ENCODE measurements at regions not wholly inside any gene's neighbourhood (a gene's known extent, or its start where the extent isn't known, plus 50 kb on each side); places are given as distances from the start of the nearest gene placed in this dataset.

GRCh38 chr7:25633426-25634036, 405.2 kb upstream of the NPVF start:
- intact Hi-C loops (cut with DNase I): no loop called here
- Histone ChIP-seq H3K27me3 (no peaks in the 10 kb centered on the region), H3K9me3 (no peaks in the 10 kb centered on the region), H3K4me3 (no peak overlapping the region), H3K4me1 (no peaks in the 10 kb centered on the region), H3K27ac (no peak overlapping the region), H3K36me3 (no peaks in the 10 kb centered on the region)
- DNase-seq (no peak), ATAC-seq (no peak)
- no peak for TF ChIP-seq CTCF (IDR thresholded peaks at IDR 0.05)

GRCh38 chr7:25636168-25636567, 407.9 kb upstream of the NPVF start:
- Histone ChIP-seq H3K36me3 (no peaks in the 10 kb centered on the region), H3K9me3 (no peaks in the 10 kb centered on the region), H3K4me1 (no peaks in the 10 kb centered on the region), H3K4me3 (no peak overlapping the region), H3K27ac (no peak overlapping the region), H3K27me3 (no peaks in the 10 kb centered on the region)
- DNase-seq (no peak), ATAC-seq (no peak)
- intact Hi-C loops (cut with DNase I): no loop called here
- no peak for TF ChIP-seq CTCF (IDR thresholded peaks at IDR 0.05)

- H3K36me3 ChIP-seq: no peaks in the 10 kb centered on the region
- no peak overlapping the region for H3K27ac ChIP-seq
- no peaks in the 10 kb centered on the region for H3K9me3 ChIP-seq
- DNase-seq: peak in 2 of 4 donors; percentile 76 to 85
- TF ChIP-seq CTCF (IDR thresholded peaks at IDR 0.05): no peak
- intact Hi-C loops (cut with DNase I): no loop called here
- H3K27me3 ChIP-seq: no peaks in the 10 kb centered on the region
- H3K4me1 ChIP-seq: no peaks in the 10 kb centered on the region
- no peak overlapping the region for H3K4me3 ChIP-seq
- no peak for ATAC-seq
Measured at GRCh38 chr7:25636871-25637283, 408.6 kb upstream of the NPVF start.

- intact Hi-C loops (cut with DNase I): no loop called here
- Histone ChIP-seq H3K27ac (no peak overlapping the region), H3K27me3 (no peaks in the 10 kb centered on the region), H3K4me1 (no peaks in the 10 kb centered on the region), H3K36me3 (no peaks in the 10 kb centered on the region), H3K9me3 (no peaks in the 10 kb centered on the region), H3K4me3 (no peak overlapping the region)
- DNase-seq (no peak), ATAC-seq (no peak)
- no peak for TF ChIP-seq CTCF (IDR thresholded peaks at IDR 0.05)
Measured at GRCh38 chr7:25638068-25638467, 409.8 kb upstream of the NPVF start.

- no peak overlapping the region for H3K4me3 ChIP-seq
- H3K4me1 ChIP-seq: peaks cover 0 to 3% of the 10 kb centered on the region in 2 donors
- no peak for TF ChIP-seq CTCF (IDR thresholded peaks at IDR 0.05)
Measured at GRCh38 chr7:25638590-25639244, 410.4 kb upstream of the NPVF start.

More at GRCh38 chr7:25638590-25639244, 410.4 kb upstream of the NPVF start:
- DNase-seq: no peak
- Histone ChIP-seq H3K36me3 (no peaks in the 10 kb centered on the region), H3K27ac (no peak overlapping the region), H3K27me3 (no peaks in the 10 kb centered on the region), H3K9me3 (no peaks in the 10 kb centered on the region)
- no peak for ATAC-seq
- intact Hi-C loops (cut with DNase I): no loop called here

Measured in left lung (tissue), 4 donors.